GM23338 (cell line): ENCODE measurements at regions not wholly inside any gene's neighbourhood (a gene's known extent, or its start where the extent isn't known, plus 50 kb on each side); places are given as distances from the start of the nearest gene placed in this dataset.

Source experiments
- CTCF ChIP-seq, 2 experiments: fragments of 200-600 bp in 1 of 2; sonication (generic) in 1 of 2; conservative IDR thresholded peaks; 2 replicates each; pipeline versions ENCODE4 v1.5.1 to v1.6.1; 2016 to 2017; ENCODE audit warnings: antibody characterized with exemption in 2 of 2, low read depth in 2 of 2, mild to moderate bottlenecking in 2 of 2, moderate library complexity in 1 of 2
- ETS1 ChIP-seq: IDR thresholded peaks from 2 replicates; pipeline ENCODE4 v1.6.1; 2016; ENCODE audit warnings: antibody characterized with exemption
- EZH2 ChIP-seq: fragments of 200-600 bp; sonication (generic); IDR thresholded peaks from one replicate; pipeline ENCODE4 v1.8.0; 2017; ENCODE audit warnings: antibody characterized with exemption, mild to moderate bottlenecking, low read depth; ENCODE audit not compliant: unreplicated experiment
- EZH2phosphoT487 ChIP-seq: fragments of 200-600 bp; sonication (generic); IDR thresholded peaks from one replicate; pipeline ENCODE4 v1.8.1; 2018; ENCODE audit warnings: antibody characterized with exemption; ENCODE audit not compliant: unreplicated experiment
- JUNB ChIP-seq: IDR thresholded peaks from one replicate; pipeline ENCODE4 v1.6.1; 2016; ENCODE audit warnings: antibody characterized with exemption; ENCODE audit not compliant: unreplicated experiment
- NANOG ChIP-seq: IDR thresholded peaks from 2 replicates; pipeline ENCODE4 v1.6.1; 2016; ENCODE audit warnings: antibody characterized with exemption, borderline replicate concordance
- POLR2AphosphoS5 ChIP-seq: IDR thresholded peaks from 2 replicates; pipeline ENCODE4 v1.6.1; 2016; ENCODE audit warnings: antibody characterized with exemption, low read depth
- REST ChIP-seq: IDR thresholded peaks from one replicate; pipeline ENCODE4 v1.6.1; 2018; ENCODE audit warnings: antibody characterized with exemption; ENCODE audit not compliant: unreplicated experiment
- STAT1 ChIP-seq: IDR thresholded peaks from one replicate; pipeline ENCODE4 v1.6.1; 2016; ENCODE audit warnings: antibody characterized with exemption; ENCODE audit not compliant: unreplicated experiment
- ZNF114 ChIP-seq: fragments of 250-450 bp; sonication (Bioruptor Pico); IDR thresholded peaks from 2 replicates; pipeline ENCODE4 v1.5.0; 2020; ENCODE audit warnings: mild to moderate bottlenecking, moderate library complexity
- ZNF331 ChIP-seq: fragments of 250-450 bp; sonication (Bioruptor Pico); IDR thresholded peaks from 2 replicates; pipeline ENCODE4 v1.5.0; 2020; ENCODE audit warnings: low read depth, mild to moderate bottlenecking, moderate library complexity
- ZNF462 ChIP-seq: fragments of 250-450 bp; sonication (Bioruptor Pico); IDR thresholded peaks from 2 replicates; pipeline ENCODE4 v1.5.0; 2020; ENCODE audit warnings: mild to moderate bottlenecking, moderate library complexity

- TF ChIP-seq CTCF (conservative IDR thresholded peaks at IDR 0.05; ENCODE audit: low read depth in 2 of 2) (no peak), EZH2 (no peak), ZNF331 (CRISPR knock-in tag) (no peak), POLR2AphosphoS5 (no peak), STAT1 (no peak), ETS1 (no peak), EZH2phosphoT487 (no peak), ZNF114 (no peak), REST (no peak), NANOG (no peak), JUNB (no peak), ZNF462 (CRISPR knock-in tag) (no peak)
Measured at GRCh38 chr5:159463590-159464321, 133.5 kb upstream of the IL12B start.
